ENCODE measurements at regions not wholly inside any gene's neighbourhood (a gene's known extent, or its start where the extent isn't known, plus 50 kb on each side); places are given as distances from the start of the nearest gene placed in this dataset.

DNA sequence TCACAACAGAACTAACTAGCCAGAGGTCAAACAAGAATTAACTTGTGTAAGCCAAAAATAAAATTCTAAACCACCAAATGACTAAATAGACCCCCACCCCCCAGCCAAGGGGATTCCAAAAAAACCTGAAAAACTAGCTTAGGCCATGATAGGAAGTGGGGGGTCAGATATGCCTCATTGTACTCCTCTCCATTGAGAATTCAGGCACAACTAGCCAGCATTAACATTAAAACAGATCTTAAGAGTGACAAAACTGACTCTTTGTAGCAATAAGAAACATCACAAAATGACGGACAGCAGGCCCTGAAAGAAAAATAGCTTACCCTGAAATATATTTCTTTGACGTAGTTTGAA lies 103.0 kb upstream of the ETV3 start:
- Mint-ChIP-seq H3K4me1 (ENCODE audit: unreplicated experiment) (no peaks in the 10 kb centered on the region), H3K36me3 (ENCODE audit: unreplicated experiment) (no peaks in the 10 kb centered on the region), H3K27me3 (ENCODE audit: unreplicated experiment) (peaks cover 10% of the 10 kb centered on the region), H3K9me3 (ENCODE audit: unreplicated experiment) (no peaks in the 10 kb centered on the region), H3K4me3 (ENCODE audit: unreplicated experiment) (no peak overlapping the region), H3K27ac (ENCODE audit: unreplicated experiment) (no peak overlapping the region)
- TF ChIP-seq, protein P1, sequence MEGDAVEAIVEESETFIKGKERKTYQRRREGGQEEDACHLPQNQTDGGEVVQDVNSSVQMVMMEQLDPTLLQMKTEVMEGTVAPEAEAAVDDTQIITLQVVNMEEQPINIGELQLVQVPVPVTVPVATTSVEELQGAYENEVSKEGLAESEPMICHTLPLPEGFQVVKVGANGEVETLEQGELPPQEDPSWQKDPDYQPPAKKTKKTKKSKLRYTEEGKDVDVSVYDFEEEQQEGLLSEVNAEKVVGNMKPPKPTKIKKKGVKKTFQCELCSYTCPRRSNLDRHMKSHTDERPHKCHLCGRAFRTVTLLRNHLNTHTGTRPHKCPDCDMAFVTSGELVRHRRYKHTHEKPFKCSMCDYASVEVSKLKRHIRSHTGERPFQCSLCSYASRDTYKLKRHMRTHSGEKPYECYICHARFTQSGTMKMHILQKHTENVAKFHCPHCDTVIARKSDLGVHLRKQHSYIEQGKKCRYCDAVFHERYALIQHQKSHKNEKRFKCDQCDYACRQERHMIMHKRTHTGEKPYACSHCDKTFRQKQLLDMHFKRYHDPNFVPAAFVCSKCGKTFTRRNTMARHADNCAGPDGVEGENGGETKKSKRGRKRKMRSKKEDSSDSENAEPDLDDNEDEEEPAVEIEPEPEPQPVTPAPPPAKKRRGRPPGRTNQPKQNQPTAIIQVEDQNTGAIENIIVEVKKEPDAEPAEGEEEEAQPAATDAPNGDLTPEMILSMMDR (IDR thresholded peaks at IDR 0.05), result no peak
- no peak for DNase-seq (ENCODE audit: extremely low spot score, unreplicated experiment)

DNA sequence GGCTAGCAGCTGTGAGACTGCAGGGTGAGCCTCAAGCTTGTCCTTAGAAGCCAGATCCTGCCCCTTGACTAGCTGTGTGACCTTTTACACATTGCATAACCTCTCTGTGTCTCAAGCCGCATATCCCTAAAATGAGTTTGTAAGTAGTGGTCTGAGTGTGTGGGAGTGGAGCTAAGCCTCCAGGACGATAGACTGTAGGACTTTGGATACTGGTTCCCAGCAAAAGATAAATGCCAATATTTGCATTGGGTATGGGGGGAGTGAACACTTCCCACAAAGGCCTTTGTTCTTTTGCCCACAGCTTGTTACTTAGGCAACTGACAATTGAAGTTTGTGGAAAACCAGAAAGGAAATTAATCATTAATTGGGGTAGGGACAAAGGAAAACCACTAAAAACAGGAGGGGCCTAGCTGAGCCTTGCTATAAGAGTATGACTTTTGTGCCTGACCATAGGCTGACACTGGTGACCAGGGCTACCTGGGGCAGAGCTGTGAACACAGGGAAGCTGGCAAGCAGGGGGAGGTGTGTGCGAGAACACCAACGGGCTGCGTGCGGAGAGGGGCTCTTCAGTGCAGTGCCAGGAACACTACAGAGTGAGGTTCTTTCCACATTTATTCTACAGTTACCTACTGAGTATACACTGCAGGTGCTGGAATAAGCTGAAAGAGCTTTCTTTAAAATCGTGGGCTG lies 102.4 kb upstream of the ETV3 start:
- Mint-ChIP-seq H3K4me3 (ENCODE audit: unreplicated experiment) (no peak overlapping the region), H3K27ac (ENCODE audit: unreplicated experiment) (no peak overlapping the region), H3K9me3 (ENCODE audit: unreplicated experiment) (no peaks in the 10 kb centered on the region), H3K36me3 (ENCODE audit: unreplicated experiment) (no peaks in the 10 kb centered on the region), H3K27me3 (ENCODE audit: unreplicated experiment) (peaks cover 11% of the 10 kb centered on the region), H3K4me1 (ENCODE audit: unreplicated experiment) (no peaks in the 10 kb centered on the region)
- TF ChIP-seq, protein P1 (IDR thresholded peaks at IDR 0.05), result no peak
- DNase-seq (ENCODE audit: extremely low spot score, unreplicated experiment), result no peak

GRCh38 chr1:157239936-157240335 lies 101.7 kb upstream of the ETV3 start:
- TF ChIP-seq, protein P1 (IDR thresholded peaks at IDR 0.05), result no peak
- no peak overlapping the region for H3K4me3 Mint-ChIP-seq (ENCODE audit: unreplicated experiment)
- H3K4me1 Mint-ChIP-seq (ENCODE audit: unreplicated experiment), result no peaks in the 10 kb centered on the region
- H3K27ac Mint-ChIP-seq (ENCODE audit: unreplicated experiment), result no peak overlapping the region
- DNase-seq (ENCODE audit: extremely low spot score, unreplicated experiment), result no peak
- H3K9me3 Mint-ChIP-seq (ENCODE audit: unreplicated experiment), result no peaks in the 10 kb centered on the region
- no peaks in the 10 kb centered on the region for H3K36me3 Mint-ChIP-seq (ENCODE audit: unreplicated experiment)
- H3K27me3 Mint-ChIP-seq (ENCODE audit: unreplicated experiment), result peaks cover 11% of the 10 kb centered on the region

DNA sequence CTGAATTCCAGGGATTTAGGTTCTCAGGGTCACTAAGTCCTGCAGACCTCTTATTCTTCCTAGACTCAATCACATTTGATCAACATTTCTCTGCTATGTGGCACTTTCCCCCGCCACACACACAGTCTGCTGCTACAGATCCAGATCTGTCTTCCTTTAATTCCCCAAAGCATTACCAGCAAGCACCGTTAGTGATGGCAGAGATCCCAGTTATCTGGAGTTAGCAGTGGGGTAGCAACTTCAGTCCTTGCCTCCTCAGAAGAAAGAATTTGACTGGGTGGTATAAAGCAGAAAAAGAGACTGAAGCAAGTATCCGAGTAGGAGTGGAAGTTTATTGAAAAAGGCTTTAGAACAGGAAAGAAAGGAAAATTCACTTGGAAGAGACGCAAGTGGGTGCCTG lies 100.4 kb upstream of the ETV3 start:
- H3K4me1 Mint-ChIP-seq (ENCODE audit: unreplicated experiment), result no peaks in the 10 kb centered on the region
- no peak overlapping the region for H3K4me3 Mint-ChIP-seq (ENCODE audit: unreplicated experiment)
- TF ChIP-seq, protein P1 (IDR thresholded peaks at IDR 0.05), result no peak
- H3K9me3 Mint-ChIP-seq (ENCODE audit: unreplicated experiment), result no peaks in the 10 kb centered on the region
- H3K27ac Mint-ChIP-seq (ENCODE audit: unreplicated experiment), result no peak overlapping the region
- no peak for DNase-seq (ENCODE audit: extremely low spot score, unreplicated experiment)
- H3K27me3 Mint-ChIP-seq (ENCODE audit: unreplicated experiment), result peaks cover 11% of the 10 kb centered on the region
- H3K36me3 Mint-ChIP-seq (ENCODE audit: unreplicated experiment), result no peaks in the 10 kb centered on the region

DNA sequence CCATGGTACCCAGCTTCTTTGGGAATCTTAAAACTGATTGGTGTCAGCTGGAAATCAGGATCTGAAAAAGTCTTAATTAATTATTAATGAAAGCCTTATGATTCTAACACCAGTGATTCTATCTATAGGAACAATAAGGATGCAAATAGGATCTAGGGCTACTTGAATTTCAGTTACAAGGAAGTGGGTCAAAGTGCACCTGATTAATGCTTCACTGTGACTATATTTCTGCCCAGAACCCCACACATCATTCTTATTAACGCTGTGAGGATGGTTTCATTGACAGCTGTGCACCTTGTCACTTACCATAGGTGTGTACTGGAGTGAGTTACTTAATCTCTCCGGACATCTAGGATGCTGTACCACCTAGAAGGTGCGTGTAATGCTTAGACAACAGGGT lies 99.8 kb upstream of the ETV3 start:
- TF ChIP-seq, protein P1 (IDR thresholded peaks at IDR 0.05), result no peak
- no peak overlapping the region for H3K4me3 Mint-ChIP-seq (ENCODE audit: unreplicated experiment)
- H3K4me1 Mint-ChIP-seq (ENCODE audit: unreplicated experiment), result no peaks in the 10 kb centered on the region
- peaks cover 11% of the 10 kb centered on the region for H3K27me3 Mint-ChIP-seq (ENCODE audit: unreplicated experiment)
- H3K27ac Mint-ChIP-seq (ENCODE audit: unreplicated experiment), result no peak overlapping the region
- no peaks in the 10 kb centered on the region for H3K36me3 Mint-ChIP-seq (ENCODE audit: unreplicated experiment)
- no peaks in the 10 kb centered on the region for H3K9me3 Mint-ChIP-seq (ENCODE audit: unreplicated experiment)
- DNase-seq (ENCODE audit: extremely low spot score, unreplicated experiment), result no peak

Data from osteocyte (in vitro differentiated cells).